NCI-H1417 (cell line): ENCODE measurements at regions not wholly inside any gene's neighbourhood (a gene's known extent, or its start where the extent isn't known, plus 50 kb on each side); places are given as distances from the start of the nearest gene placed in this dataset.
A peak's percentile ranks its signal among the peaks of the same experiment; 100 is the strongest.
"Not testable (repeated sequence)": the region's sequence is repeated elsewhere in the genome, so short reads cannot be mapped to it uniquely, and the experiment has no call there.

Source experiments
- DNase-seq, 3 experiments: peaks; one replicate each; lab custom pipeline; 2025; lab: John Stamatoyannopoulos, UW

DNA sequence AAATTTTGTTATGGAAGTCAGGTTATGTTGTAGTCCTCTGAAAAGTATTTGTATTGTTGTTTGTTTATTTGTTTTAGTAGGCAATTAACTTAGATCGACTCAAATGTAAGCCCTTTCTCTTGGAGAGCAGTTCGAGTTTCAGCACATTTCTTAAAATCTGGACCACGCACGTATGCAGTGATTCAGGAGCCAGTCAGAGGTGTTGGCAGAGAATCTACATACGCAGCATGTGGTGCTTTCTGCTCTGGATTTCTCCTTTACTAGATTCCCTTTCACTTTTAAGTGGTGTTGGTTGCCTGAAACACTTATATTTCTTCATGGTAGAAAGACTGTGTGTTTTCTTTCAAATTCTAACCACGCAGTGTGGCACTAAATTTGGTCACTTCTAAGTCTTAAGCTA is 773.9 kb upstream of the LRATD1 start:
- DNase-seq = no peak

DNA sequence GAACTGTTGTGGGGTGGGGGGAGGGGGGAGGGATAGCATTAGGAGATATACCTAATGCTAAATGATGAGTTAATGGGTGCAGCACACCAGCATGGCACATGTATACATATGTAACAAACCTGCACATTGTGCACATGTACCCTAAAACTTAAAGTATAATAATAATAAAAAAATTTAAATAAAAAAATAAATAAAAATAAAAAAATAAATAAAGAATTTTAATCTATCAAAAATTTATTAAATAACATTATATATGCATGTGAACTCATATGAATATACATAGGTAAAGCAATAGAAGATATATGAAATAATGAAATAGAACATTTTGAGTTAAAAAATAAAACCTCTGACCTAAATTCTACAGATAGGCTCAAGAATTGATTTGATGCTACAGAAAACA is 764.2 kb upstream of the LRATD1 start:
- not testable (repeated sequence) for DNase-seq

DNA sequence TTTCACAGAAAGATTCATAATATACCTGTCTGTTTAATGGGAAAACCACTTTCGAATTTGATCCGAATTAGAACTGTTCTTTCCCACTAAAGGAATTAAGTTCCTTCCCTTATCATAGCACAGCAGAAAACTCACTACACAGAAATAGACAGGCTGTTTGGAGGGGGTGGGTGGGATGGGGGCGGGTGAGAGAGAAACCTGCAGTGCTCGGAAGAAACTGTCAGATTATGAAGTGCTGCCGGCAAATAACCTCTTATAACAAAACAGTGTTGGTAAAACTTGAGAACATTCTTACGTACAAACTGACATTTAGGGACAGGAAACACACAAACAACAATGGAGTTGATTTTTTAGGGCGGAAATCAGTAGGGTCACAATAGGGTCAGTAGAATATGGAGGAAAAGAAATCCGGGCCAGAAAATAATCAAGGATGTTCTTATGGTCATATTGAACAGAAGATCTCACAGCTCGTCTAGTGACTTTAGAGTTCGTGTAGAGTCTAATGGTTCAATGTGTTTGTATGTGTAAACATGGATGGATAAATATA is 756.0 kb upstream of the LRATD1 start:
- DNase-seq = no peak

DNA sequence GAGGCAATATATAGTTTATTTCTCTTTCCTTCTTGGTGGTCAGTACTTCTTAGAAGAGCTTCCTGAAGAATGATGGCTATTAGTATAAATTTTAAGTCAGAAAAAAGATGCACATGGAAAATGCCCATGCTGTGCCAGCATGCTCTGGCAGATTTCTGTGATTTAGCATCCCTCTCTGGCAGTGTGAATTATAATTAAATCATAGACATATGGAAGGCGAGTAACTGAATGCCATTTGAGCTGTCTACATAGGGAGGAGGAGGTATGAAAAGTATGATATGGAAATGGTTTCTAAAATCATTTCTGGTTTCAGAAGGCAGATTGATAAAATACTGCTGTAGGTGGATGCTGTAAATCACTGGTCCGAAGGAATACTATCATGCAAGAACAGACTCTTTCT is 754.9 kb upstream of the LRATD1 start:
- no peak for DNase-seq

DNA sequence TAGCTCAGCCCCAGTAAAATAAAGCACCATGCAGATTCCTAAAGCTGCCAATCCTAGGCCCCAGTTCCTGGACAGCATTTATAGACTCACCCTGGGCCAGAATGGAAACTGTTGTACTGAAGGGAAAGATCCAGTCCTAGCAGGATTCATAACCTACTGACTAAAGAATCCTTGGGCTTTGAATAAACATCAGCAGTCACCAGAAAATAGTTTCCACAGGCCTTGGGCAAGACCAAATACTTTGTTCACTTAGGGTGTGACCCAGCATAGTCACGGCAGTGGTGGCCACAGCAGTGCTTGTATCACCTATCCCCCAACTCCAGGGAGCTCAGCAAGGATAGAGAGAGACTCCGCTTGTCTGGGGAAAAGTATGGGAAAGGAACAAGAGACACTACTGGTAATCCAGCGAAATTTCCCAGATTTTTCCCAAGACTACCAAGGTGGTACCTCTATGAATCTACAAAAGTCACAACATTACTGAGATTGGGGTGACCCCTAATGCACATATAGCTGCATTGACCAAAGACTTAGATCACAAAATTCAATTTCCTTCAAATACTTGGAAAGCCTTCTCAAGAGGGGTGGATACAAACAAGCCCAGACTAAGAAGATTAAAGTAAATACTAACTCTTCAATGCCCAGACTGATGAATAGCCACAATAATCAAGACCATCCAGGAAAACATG is 748.1 kb upstream of the LRATD1 start:
- DNase-seq = peak in 1 of 3 experiments; percentile 25

DNA sequence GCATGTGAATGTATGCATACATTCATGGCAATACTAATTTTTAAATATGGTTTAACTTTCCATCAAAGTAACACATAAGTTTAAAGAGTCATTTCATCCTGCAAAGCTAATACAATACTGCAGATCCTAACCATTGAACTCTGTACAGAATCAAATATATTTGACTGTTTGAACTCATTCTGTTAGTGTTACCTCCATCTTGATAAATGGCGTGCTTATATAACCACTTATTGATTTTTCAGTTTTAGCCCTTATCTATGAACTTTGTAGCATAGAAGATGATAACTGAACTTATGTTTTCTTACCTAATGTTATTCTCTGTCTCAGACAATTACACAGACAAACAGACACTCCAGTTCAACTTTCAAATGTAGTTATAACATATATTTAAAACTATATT is 731.0 kb upstream of the LRATD1 start:
- no peak for DNase-seq

DNA sequence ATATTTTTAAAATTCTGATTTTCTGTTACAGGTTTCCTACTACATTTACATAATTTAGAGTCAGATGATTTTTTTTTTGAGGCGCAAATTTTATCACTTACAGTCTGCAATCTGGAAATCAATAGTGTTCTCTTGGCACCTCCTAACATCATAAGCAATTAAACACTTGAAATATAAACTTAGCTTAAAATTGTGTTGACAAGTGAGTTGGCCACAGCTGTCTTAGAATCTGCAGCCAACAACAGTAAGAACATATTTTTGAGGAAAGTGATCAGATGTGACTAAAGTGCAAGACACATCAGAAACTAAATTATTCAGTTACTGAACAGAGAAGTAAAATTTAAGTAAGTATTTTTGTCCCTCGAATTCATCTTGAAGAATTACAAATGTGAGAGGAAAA is 726.7 kb upstream of the LRATD1 start:
- DNase-seq = no peak

DNA sequence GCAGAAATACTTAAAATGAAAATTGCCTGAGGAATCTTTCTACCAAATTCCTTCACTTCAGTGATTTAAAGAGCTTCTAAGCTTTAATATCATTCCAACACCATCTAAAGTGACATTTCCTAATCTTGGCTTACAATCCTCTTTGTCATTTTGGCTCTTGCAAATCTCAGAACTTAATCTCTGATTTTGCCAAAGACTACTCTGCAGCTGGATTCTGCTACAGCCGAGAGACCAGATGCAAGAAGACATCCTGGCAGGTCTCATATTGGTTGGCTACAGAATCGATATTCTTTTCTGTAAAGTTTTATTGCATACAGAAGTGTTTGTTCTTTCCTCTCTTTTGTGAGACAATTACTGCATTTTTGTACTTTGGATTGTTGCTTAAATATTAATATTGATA is 716.5 kb upstream of the LRATD1 start:
- no peak for DNase-seq

DNA sequence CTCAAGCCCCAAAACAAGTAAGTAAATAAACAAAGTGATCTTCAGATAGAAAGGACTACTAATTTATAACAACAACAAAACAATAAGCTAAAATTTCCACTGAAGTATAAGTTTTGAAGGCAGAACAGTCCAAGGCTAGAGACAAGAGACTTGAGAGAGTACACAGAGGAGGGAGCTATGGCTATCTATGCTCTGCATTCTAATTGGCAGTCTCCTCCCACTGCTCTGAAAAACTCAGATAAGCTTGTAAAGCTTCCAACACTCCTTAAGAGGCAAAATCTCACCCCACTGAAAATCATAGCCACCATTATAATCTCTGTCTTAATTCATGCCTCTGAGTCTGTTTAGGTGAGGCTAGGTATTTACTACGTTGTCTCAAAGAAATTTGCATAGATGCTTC is 714.6 kb upstream of the LRATD1 start:
- no peak for DNase-seq

DNA sequence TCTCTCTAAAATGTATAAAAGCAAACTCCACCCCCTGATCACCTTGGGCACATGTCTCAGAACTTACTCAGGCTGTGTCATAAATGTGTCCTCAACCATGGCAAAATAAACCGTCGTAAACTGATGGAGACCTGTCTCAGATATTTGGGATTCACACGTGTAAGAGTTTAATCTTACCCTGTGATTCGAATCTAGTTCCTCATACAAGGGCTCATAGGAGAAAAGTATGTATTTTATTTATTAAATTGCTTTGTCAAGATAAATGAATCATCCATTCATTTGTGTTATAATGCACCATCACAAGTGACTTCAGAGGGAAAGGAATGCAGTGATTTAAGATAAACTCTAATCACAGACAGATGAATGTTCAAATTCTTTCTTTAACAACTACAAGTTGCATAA is 712.5 kb upstream of the LRATD1 start:
- DNase-seq = no peak

DNA sequence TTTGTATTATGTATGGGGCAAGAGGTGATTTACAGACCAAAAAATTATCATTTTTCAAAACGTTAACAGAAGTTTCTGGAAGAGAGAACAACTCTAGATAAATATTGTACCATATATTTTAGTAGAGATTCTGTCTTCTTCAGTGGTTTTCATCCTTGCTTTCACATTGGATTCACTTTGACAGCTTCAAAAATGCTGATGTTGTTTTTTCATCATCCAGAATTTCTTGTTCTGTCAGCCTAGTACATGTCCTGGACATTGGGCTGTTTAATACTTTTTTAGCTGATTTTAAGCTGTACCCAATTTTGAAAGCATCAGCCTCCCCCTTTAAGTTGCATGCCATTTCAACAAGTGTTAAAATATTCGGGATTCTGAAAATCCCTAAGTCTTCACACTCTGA is 711.3 kb upstream of the LRATD1 start:
- no peak for DNase-seq

DNA sequence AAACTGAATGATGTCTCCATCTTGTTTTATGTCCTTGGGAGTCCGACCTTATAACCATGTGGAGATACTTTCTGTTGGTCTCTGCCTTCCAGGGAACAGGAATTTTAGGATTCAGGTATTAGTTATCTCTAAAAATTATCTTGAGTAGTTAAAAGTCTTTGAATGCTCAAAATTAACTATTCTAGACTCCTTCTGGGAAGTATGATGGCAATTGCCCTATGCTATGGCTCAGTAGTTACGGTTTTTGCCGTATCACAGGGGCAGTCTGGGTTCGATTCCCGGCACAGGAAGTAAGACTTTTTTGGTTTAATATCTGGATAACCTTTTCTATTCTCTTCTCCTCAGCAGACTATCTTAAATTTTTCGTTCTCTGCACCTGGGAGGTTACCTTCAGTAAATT is 708.7 kb upstream of the LRATD1 start:
- DNase-seq = no peak

DNA sequence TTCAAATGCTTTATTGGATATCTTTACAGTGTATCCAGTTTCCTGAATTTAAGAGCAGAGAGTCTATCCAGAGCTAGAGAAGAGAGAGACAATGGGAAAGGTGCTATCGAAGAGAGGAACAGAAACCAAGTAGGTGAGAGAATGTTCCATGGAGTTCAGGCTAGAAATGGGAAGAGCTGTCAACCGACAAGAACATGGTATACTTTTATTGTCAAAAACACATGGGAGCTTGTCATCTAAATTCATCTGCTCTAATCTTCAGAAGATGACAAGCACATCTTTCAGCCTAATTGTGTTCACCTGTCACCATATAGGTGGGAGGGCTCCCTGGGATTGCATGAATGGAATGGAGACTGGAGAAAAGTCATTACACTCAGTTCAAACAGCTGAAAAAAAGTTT is 690.4 kb upstream of the LRATD1 start:
- no peak for DNase-seq

DNA sequence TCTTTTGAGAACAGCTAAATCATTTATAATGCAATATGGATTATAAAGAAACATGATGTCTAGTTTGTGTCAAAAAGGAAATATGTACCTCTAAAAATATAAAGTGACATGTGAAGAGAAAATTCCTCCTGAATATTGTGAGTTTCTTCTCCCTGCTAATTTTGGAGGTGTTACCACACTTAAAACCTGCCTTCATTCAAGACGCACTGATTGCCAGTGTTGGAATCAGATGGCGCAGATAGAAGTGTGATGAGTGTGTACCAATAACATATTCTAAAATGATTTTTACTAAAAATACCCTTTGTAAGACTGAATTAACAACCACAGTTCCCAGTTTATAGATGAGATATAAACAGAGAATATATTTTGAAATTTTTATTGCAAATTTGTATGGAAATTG is 681.8 kb upstream of the LRATD1 start:
- no peak for DNase-seq

DNA sequence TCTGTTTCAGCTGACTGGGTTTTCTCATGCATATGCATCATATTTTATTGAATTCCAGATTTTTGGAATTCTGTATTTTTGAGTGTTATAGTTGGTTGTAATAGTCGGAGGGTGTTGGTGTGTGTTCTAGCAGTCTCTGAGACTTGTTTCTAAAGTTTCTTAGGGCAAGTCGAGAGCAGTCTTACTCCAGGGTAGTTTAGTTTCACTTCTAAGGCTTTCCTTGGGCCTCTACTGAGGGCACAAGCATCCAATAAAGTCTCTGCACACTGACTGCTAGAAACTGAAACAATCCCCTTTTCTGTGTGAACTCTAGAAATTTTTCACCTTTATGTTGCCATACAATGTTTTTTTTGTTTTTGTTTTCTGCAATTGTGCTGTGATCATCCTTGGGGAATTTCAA is 663.7 kb upstream of the LRATD1 start:
- no peak for DNase-seq

DNA sequence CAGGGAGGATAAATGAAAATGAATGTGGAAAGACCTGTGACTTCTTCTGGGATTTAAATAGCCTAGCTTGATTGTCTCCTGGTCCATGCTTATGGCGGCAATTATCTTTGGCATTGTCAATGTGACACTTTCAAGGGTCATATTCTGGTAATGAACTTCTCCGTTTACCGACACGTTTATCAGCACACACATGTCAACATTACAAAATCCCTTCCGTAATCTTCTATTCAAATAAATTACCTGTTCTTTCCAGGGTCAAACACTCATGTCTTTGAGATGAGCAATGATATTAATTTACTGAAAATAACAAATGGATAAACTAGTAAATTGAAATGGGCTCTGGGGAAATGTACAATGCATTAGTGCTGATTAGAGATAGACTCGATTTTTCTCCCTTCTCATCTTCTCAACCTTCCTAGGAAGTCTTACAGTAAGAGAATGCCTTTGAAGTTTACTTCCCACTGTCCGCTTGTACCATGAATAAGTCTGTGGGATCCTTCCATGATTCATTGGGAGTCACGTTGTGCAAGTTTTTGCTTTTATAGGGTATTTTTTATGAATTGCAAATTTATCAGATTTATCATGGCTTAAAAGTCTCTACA is 646.3 kb upstream of the LRATD1 start:
- peak in 2 of 3 experiments; percentile 9 to 65 for DNase-seq

DNA sequence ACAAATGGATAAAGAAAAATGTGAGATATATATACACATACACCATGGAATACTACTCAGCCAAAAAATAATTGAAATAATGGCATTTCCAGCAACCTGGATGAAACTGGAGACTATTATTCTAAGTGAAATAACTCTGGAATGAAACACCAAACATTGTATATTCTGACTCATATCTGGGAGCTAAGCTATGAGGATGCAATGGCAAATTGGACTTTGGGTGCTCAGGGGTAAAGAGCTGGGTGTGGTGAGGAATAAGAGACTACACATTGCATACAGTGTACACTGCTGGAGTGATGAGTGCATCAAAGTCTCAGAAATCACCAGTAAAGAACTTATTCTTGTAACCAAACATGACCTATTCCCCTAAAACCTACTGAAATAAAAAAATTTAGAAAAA is 636.0 kb upstream of the LRATD1 start:
- no peak for DNase-seq

DNA sequence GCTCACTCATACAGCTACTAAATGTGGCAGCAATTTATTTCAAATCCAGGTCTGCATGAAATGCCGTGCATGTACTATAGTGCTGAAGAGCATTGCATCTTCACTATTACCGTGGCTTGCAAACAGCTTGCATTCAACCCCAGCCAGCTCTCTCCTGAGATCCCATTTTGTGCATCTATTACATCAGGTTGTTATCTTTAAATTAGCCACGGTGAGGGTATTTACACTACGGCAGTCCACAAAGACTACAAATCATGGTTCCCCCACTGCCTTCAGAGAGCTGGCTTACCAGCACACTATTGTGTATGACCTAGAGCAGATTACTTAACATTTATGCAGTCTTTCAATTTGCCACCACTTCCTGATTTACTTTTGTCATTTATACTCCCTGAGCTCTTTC is 621.3 kb upstream of the LRATD1 start:
- no peak for DNase-seq

DNA sequence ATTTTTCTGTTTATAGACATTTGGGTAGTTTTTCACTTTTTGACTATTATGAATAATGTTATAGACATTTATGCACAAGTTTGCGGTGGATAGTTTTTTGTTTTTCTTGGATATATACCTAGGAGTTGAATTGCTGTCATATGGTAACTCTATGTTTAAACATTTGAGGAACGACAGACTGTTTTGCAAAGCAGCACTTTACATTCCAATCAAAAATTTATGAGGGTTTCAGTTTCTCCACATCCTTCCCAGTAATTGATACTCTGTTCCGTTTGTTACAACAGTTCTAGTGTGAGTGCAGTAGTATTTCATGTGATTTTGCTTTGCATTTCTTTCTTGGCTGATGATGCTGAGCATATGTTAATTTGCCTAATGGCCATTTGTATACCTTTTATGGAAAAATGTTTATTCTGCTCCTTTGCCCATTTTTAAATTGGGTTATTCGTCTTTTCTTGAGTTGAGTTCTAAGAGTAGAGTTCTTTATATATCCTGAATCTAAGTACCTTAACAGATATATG is 617.3 kb upstream of the LRATD1 start:
- DNase-seq = no peak

DNA sequence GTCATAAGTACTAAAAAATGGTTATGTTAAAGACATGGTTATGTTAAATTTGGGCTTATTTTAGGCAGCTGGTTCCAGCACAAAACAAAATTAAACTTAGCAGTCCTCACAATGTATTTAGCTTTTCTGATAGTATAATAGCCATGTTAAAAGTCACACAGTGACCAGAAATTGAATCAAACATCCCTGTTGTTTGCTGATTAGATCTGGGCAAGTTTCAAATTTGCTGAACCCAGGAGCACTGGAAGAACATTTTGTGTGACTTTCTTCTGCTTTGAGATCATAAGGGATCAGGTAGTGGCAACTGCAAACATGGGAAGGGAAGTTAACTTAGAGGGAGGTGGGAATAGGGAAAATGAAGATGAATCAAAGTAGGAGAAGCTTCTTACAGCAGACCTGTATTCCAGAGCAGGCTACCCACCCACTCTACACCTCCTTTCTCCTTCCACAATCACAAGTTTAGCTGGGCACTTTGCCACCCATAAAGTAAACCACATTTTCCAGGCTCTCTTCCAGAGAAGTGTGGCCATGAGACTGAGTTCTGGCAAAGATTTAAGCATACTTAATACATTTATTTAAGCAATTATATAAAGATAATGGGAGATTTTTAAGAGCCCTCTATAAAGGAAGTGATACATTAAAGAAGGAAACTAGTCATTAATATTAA is 616.1 kb upstream of the LRATD1 start:
- no peak for DNase-seq

DNA sequence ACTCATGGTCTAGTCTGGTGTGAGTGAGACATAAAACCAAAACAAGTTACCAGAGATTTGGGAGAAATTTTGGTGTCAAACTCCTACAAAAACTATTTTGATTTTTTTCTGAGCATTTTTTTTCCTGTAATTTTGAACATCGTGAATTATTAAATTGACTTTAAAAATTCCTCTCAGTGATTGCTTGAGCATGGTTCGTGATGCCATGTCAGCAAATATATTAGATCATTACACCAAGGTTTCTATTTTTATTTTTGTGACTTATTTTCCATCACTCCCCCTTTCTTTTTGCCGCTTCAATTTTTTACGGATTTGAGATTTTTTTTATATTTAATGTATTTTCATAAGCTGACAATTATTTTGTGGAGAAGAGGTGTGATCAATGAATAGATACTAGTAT is 613.9 kb upstream of the LRATD1 start:
- DNase-seq = no peak

DNA sequence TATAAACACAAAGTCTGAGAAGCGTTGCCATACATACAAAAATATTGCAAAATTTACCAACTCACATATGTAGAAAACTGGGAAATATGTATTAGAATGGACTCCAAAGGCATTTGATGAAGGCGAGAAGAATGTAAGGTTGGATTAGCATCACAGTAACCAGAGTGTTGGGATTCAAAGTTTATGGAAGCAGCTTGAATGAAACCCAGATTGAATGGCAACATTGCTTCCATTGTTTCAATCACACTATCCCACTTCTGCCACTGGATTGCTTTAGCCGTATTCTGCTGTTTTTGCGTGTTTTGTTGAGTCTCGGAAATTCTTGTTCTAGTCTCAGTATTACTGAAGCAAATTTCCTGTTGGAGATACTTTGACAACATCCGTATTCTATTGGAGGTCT is 609.0 kb upstream of the LRATD1 start:
- no peak for DNase-seq

DNA sequence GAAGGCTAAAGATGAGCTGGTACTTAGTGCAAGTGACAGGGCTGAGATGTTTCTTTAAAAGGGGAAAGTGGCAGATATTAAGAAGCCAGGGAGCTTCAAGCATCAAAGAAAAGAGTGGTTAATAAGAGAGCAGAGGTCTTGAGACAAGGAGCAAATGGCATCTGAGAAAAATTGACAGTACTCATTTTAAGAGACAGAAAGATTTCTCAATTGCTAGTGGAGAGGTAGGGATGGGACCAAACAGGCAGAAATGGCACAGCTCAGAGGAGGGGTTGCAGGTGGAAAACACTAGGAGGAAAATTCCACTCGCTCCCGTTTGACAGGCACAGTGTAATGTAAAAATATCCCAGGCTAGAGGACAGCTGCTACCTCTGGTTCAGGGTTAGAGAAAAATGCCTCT is 593.4 kb upstream of the LRATD1 start:
- DNase-seq = no peak
